ENCODE measurements at regions not wholly inside any gene's neighbourhood (a gene's known extent, or its start where the extent isn't known, plus 50 kb on each side); places are given as distances from the start of the nearest gene placed in this dataset.

- Mint-ChIP-seq H3K9me3 (ENCODE audit: unreplicated experiment) (no peaks in the 10 kb centered on the region), H3K36me3 (ENCODE audit: insufficient read depth, unreplicated experiment) (no peaks in the 10 kb centered on the region), H3K27ac (ENCODE audit: unreplicated experiment) (peak overlapping the region; percentile 60), H3K27me3 (ENCODE audit: insufficient read depth, unreplicated experiment) (no peaks in the 10 kb centered on the region), H3K4me1 (ENCODE audit: low read depth, unreplicated experiment) (peaks cover 6% of the 10 kb centered on the region), H3K4me3 (ENCODE audit: unreplicated experiment) (no peak overlapping the region)
- BruUV-seq (replicated peaks): no TSS peak
- ChIA-PET POLR2A (no interaction called here), CTCF (interaction anchor here (0.9 kb wide), 1 partner anchor 285 kb away, joined by 3 read pairs; no protein-coding TSS in a partner anchor)
- Histone ChIP-seq H3K36me3 (ENCODE audit: control insufficient read depth, insufficient read depth, low read length) (no peaks in the 10 kb centered on the region), H3K9me3 (no peaks in the 10 kb centered on the region), H3K4me3 (ENCODE audit: low read depth, low read length) (no peak overlapping the region), H3K27me3 (replicated peaks; ENCODE audit: control insufficient read depth, insufficient read depth, low read length) (no peaks in the 10 kb centered on the region), H3K4me1 (peaks cover 21% of the 10 kb centered on the region)
- TF ChIP-seq CTCF (IDR thresholded peaks at IDR 0.05; ENCODE audit: insufficient read depth in 1 of 2, low read depth in 1 of 2, low read length in 1 of 2, severe bottlenecking in 1 of 2, unreplicated experiment in 1 of 2): no peak
- no peak for DNase-seq
- intact Hi-C loops (cut with micrococcal nuclease; ENCODE audit: unreplicated experiment): loop anchor here (1.0 to 10.0 kb wide), 3 partner anchors 69 to 171 kb away; partner anchors contain the start of gene SMOC2
These were observed 53.8 kb upstream of the DACT2 start for GRCh38 chr6:168373389-168373788.

GRCh38 chr6:168374051-168374502 lies 54.5 kb upstream of the DACT2 start:
- Mint-ChIP-seq H3K9me3 (ENCODE audit: unreplicated experiment) (no peaks in the 10 kb centered on the region), H3K27ac (ENCODE audit: unreplicated experiment) (no peak overlapping the region), H3K4me1 (ENCODE audit: low read depth, unreplicated experiment) (peaks cover 6% of the 10 kb centered on the region), H3K4me3 (ENCODE audit: unreplicated experiment) (no peak overlapping the region), H3K27me3 (ENCODE audit: insufficient read depth, unreplicated experiment) (no peaks in the 10 kb centered on the region), H3K36me3 (ENCODE audit: insufficient read depth, unreplicated experiment) (no peaks in the 10 kb centered on the region)
- ChIA-PET CTCF (no interaction called here), POLR2A (no interaction called here)
- Histone ChIP-seq H3K4me3 (ENCODE audit: low read depth, low read length) (no peak overlapping the region), H3K27me3 (replicated peaks; ENCODE audit: control insufficient read depth, insufficient read depth, low read length) (no peaks in the 10 kb centered on the region), H3K4me1 (peaks cover 21% of the 10 kb centered on the region), H3K9me3 (no peaks in the 10 kb centered on the region), H3K36me3 (ENCODE audit: control insufficient read depth, insufficient read depth, low read length) (no peaks in the 10 kb centered on the region)
- no TSS peak for BruUV-seq (replicated peaks)
- TF ChIP-seq CTCF (IDR thresholded peaks at IDR 0.05; ENCODE audit: insufficient read depth in 1 of 2, low read depth in 1 of 2, low read length in 1 of 2, severe bottlenecking in 1 of 2, unreplicated experiment in 1 of 2): no peak
- intact Hi-C loops (cut with micrococcal nuclease; ENCODE audit: unreplicated experiment): loop anchor here (5.0 to 10.0 kb wide), 2 partner anchors 68 to 171 kb away; partner anchors contain the start of gene SMOC2
- no peak for DNase-seq

GRCh38 chr6:168374541-168375071 lies 55.0 kb upstream of the DACT2 start:
- CTCF ChIA-PET: no interaction called here
- H3K4me3 ChIP-seq (ENCODE audit: low read depth, low read length): no peak overlapping the region
- intact Hi-C loops (cut with micrococcal nuclease; ENCODE audit: unreplicated experiment): loop anchor here (5.0 to 10.0 kb wide), 2 partner anchors 68 to 170 kb away; partner anchors contain the start of gene SMOC2

More at GRCh38 chr6:168374541-168375071, 55.0 kb upstream of the DACT2 start:
- H3K9me3 ChIP-seq: no peaks in the 10 kb centered on the region
- H3K4me1 ChIP-seq: peaks cover 21% of the 10 kb centered on the region
- H3K27ac Mint-ChIP-seq (ENCODE audit: unreplicated experiment): no peak overlapping the region
- no peak for TF ChIP-seq CTCF (IDR thresholded peaks at IDR 0.05; ENCODE audit: insufficient read depth in 1 of 2, low read depth in 1 of 2, low read length in 1 of 2, severe bottlenecking in 1 of 2, unreplicated experiment in 1 of 2)
- H3K36me3 Mint-ChIP-seq (ENCODE audit: insufficient read depth, unreplicated experiment): no peaks in the 10 kb centered on the region
- H3K9me3 Mint-ChIP-seq (ENCODE audit: unreplicated experiment): no peaks in the 10 kb centered on the region
- no peaks in the 10 kb centered on the region for H3K27me3 ChIP-seq (replicated peaks; ENCODE audit: control insufficient read depth, insufficient read depth, low read length)
- H3K27me3 Mint-ChIP-seq (ENCODE audit: insufficient read depth, unreplicated experiment): no peaks in the 10 kb centered on the region
- H3K4me3 Mint-ChIP-seq (ENCODE audit: unreplicated experiment): no peak overlapping the region
- H3K36me3 ChIP-seq (ENCODE audit: control insufficient read depth, insufficient read depth, low read length): no peaks in the 10 kb centered on the region
- BruUV-seq (replicated peaks): no TSS peak
- H3K4me1 Mint-ChIP-seq (ENCODE audit: low read depth, unreplicated experiment): peaks cover 6% of the 10 kb centered on the region
- POLR2A ChIA-PET: no interaction called here
- no peak for DNase-seq

Measured in Caco-2 (cell line).